GM23338 (cell line): ENCODE measurements at regions not wholly inside any gene's neighbourhood (a gene's known extent, or its start where the extent isn't known, plus 50 kb on each side); places are given as distances from the start of the nearest gene placed in this dataset.

ENCODE experiments used
- ATAC-seq: fragments of 200-7000 bp; cut with Tn5 transposase; 3 replicates; pipeline ENCODE4 v1.9.1; 2020
- DNase-seq: peaks from one replicate; pipeline ENCODE4 v3.0.0-alpha.2; 2015; ENCODE audit warnings: low spot score
- H2AFZ ChIP-seq: fragments of 200-600 bp; sonication (generic); 2 replicates; pipeline ENCODE4 v1.8.0; 2016; ENCODE audit warnings: antibody characterized with exemption, mild to moderate bottlenecking, moderate library complexity
- H3F3A ChIP-seq: fragments of 200-600 bp; sonication (generic); replicated peaks from 2 replicates; pipeline ENCODE4 v1.8.0; 2017; ENCODE audit warnings: antibody characterized with exemption, mixed run types, low read depth
- H3K27ac ChIP-seq: fragments of 200-600 bp; sonication (generic); 2 replicates; pipeline ENCODE4 v1.6.1; 2016; ENCODE audit warnings: low read depth
- H3K27me3 ChIP-seq: fragments of 200-600 bp; sonication (generic); 2 replicates; pipeline ENCODE4 v1.8.0; 2016; ENCODE audit warnings: mild to moderate bottlenecking, mixed run types, moderate library complexity; ENCODE audit not compliant: insufficient read depth
- H3K36me3 ChIP-seq: fragments of 200-600 bp; sonication (generic); 2 replicates; pipeline ENCODE4 v1.8.0; 2016; ENCODE audit warnings: mild to moderate bottlenecking; ENCODE audit not compliant: insufficient read depth
- H3K4me1 ChIP-seq: fragments of 200-600 bp; sonication (generic); 2 replicates; pipeline ENCODE4 v1.8.0; 2016; ENCODE audit warnings: mild to moderate bottlenecking, moderate library complexity; ENCODE audit not compliant: insufficient read depth
- H3K4me2 ChIP-seq: fragments of 200-600 bp; sonication (generic); 2 replicates; pipeline ENCODE4 v1.7.1; 2017; ENCODE audit warnings: mixed run types
- H3K4me3 ChIP-seq: fragments of 200-600 bp; sonication (generic); 2 replicates; pipeline ENCODE4 v1.6.1; 2016; ENCODE audit warnings: mixed run types
- H3K79me2 ChIP-seq: fragments of 200-600 bp; sonication (generic); replicated peaks from 2 replicates; pipeline ENCODE4 v1.8.0; 2017; ENCODE audit warnings: mild to moderate bottlenecking; ENCODE audit not compliant: insufficient read depth
- H3K9me2 ChIP-seq: fragments of 200-600 bp; sonication (generic); 2 replicates; pipeline ENCODE4 v1.8.0; 2017; ENCODE audit not compliant: insufficient read depth
- H4K20me1 ChIP-seq: fragments of 200-600 bp; sonication (generic); replicated peaks from 2 replicates; pipeline ENCODE4 v1.8.0; 2017; ENCODE audit warnings: mild to moderate bottlenecking; ENCODE audit not compliant: insufficient read depth
- H3K27ac Mint-ChIP-seq: 2 replicates; pipeline ENCODE4 v1.8.0; 2020; ENCODE audit warnings: inconsistent platforms, mild to moderate bottlenecking, moderate library complexity, mixed read lengths
- H3K27me3 Mint-ChIP-seq: 3 replicates; pipeline ENCODE4 v1.8.0; 2022; ENCODE audit warnings: low read depth, mild to moderate bottlenecking, moderate library complexity, mixed read lengths, inconsistent platforms; ENCODE audit not compliant: insufficient read depth, poor library complexity
- H3K36me3 Mint-ChIP-seq: 3 replicates; pipeline ENCODE4 v1.8.0; 2021; ENCODE audit warnings: low read depth, mild to moderate bottlenecking, inconsistent platforms, moderate library complexity, mixed read lengths
- H3K4me1 Mint-ChIP-seq: 3 replicates; pipeline ENCODE4 v1.8.0; 2020; ENCODE audit warnings: mild to moderate bottlenecking, inconsistent platforms, mixed read lengths
- H3K4me3 Mint-ChIP-seq: 3 replicates; pipeline ENCODE4 v1.8.0; 2021; ENCODE audit warnings: moderate library complexity, mild to moderate bottlenecking, inconsistent platforms, mixed read lengths
- H3K9me3 Mint-ChIP-seq: 3 replicates; pipeline ENCODE4 v1.8.0; 2020; ENCODE audit warnings: moderate library complexity, mild to moderate bottlenecking, inconsistent platforms, mixed read lengths
- CREB1 ChIP-seq: fragments of 250-450 bp; sonication (Bioruptor Pico); IDR thresholded peaks from 2 replicates; pipeline ENCODE4 v1.5.0; 2020; ENCODE audit warnings: low read depth, mild to moderate bottlenecking, moderate library complexity
- EZH2 ChIP-seq: fragments of 200-600 bp; sonication (generic); IDR thresholded peaks from one replicate; pipeline ENCODE4 v1.8.0; 2017; ENCODE audit warnings: antibody characterized with exemption, mild to moderate bottlenecking, low read depth; ENCODE audit not compliant: unreplicated experiment
- EZH2phosphoT487 ChIP-seq: fragments of 200-600 bp; sonication (generic); IDR thresholded peaks from one replicate; pipeline ENCODE4 v1.8.1; 2018; ENCODE audit warnings: antibody characterized with exemption; ENCODE audit not compliant: unreplicated experiment
- JUNB ChIP-seq: IDR thresholded peaks from one replicate; pipeline ENCODE4 v1.6.1; 2016; ENCODE audit warnings: antibody characterized with exemption; ENCODE audit not compliant: unreplicated experiment
- NANOG ChIP-seq: IDR thresholded peaks from 2 replicates; pipeline ENCODE4 v1.6.1; 2016; ENCODE audit warnings: antibody characterized with exemption, borderline replicate concordance
- POLR2AphosphoS5 ChIP-seq: IDR thresholded peaks from 2 replicates; pipeline ENCODE4 v1.6.1; 2016; ENCODE audit warnings: antibody characterized with exemption, low read depth
- STAT1 ChIP-seq: IDR thresholded peaks from one replicate; pipeline ENCODE4 v1.6.1; 2016; ENCODE audit warnings: antibody characterized with exemption; ENCODE audit not compliant: unreplicated experiment
- ZNF114 ChIP-seq: fragments of 250-450 bp; sonication (Bioruptor Pico); IDR thresholded peaks from 2 replicates; pipeline ENCODE4 v1.5.0; 2020; ENCODE audit warnings: mild to moderate bottlenecking, moderate library complexity
- ZNF331 ChIP-seq: fragments of 250-450 bp; sonication (Bioruptor Pico); IDR thresholded peaks from 2 replicates; pipeline ENCODE4 v1.5.0; 2020; ENCODE audit warnings: low read depth, mild to moderate bottlenecking, moderate library complexity
- TF ChIP-seq, protein P1 (sequence below): IDR thresholded peaks from 2 replicates; pipeline ENCODE4 v1.6.1; 2016; ENCODE audit warnings: antibody characterized with exemption
- TF ChIP-seq, protein P2 (sequence below): IDR thresholded peaks from one replicate; pipeline ENCODE4 v1.6.1; 2018; ENCODE audit warnings: antibody characterized with exemption; ENCODE audit not compliant: unreplicated experiment
- TF ChIP-seq, protein P3 (sequence below): fragments of 250-450 bp; sonication (Bioruptor Pico); IDR thresholded peaks from 2 replicates; pipeline ENCODE4 v1.5.0; 2020; ENCODE audit warnings: mild to moderate bottlenecking, moderate library complexity
- TF ChIP-seq, protein P4 (sequence below), 2 experiments: fragments of 200-600 bp in 1 of 2; sonication (generic) in 1 of 2; conservative IDR thresholded peaks; 2 replicates each; pipeline versions ENCODE4 v1.5.1 to v1.6.1; 2016 to 2017; ENCODE audit warnings: antibody characterized with exemption in 2 of 2, low read depth in 2 of 2, mild to moderate bottlenecking in 2 of 2, moderate library complexity in 1 of 2

DNA sequence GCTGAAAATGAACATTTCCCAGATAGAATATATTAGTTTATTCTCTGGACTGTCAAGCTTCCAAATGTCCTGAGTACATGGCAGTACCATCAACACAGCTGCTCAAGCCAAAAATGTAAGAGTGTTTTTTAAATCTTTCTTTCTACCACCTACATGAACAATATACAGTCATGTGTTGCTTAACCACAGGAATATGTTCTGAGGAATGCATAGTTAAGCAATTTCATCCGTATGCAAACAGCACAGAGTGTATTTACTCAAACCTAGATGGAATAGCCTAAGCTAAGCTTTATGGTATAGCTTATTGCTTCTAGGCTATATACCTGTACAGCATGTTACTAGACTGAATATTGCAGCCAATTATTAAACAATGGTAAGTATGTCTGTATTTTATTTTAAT is 561.9 kb upstream of the ADGRL4 start (continued):
- TF ChIP-seq, protein P1, sequence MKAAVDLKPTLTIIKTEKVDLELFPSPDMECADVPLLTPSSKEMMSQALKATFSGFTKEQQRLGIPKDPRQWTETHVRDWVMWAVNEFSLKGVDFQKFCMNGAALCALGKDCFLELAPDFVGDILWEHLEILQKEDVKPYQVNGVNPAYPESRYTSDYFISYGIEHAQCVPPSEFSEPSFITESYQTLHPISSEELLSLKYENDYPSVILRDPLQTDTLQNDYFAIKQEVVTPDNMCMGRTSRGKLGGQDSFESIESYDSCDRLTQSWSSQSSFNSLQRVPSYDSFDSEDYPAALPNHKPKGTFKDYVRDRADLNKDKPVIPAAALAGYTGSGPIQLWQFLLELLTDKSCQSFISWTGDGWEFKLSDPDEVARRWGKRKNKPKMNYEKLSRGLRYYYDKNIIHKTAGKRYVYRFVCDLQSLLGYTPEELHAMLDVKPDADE = no peak
- TF ChIP-seq ZNF331 (no peak), NANOG (no peak), EZH2phosphoT487 (no peak), POLR2AphosphoS5 (no peak), EZH2 (no peak), CREB1 (CRISPR knock-in tag) (no peak)
- TF ChIP-seq, protein P2, sequence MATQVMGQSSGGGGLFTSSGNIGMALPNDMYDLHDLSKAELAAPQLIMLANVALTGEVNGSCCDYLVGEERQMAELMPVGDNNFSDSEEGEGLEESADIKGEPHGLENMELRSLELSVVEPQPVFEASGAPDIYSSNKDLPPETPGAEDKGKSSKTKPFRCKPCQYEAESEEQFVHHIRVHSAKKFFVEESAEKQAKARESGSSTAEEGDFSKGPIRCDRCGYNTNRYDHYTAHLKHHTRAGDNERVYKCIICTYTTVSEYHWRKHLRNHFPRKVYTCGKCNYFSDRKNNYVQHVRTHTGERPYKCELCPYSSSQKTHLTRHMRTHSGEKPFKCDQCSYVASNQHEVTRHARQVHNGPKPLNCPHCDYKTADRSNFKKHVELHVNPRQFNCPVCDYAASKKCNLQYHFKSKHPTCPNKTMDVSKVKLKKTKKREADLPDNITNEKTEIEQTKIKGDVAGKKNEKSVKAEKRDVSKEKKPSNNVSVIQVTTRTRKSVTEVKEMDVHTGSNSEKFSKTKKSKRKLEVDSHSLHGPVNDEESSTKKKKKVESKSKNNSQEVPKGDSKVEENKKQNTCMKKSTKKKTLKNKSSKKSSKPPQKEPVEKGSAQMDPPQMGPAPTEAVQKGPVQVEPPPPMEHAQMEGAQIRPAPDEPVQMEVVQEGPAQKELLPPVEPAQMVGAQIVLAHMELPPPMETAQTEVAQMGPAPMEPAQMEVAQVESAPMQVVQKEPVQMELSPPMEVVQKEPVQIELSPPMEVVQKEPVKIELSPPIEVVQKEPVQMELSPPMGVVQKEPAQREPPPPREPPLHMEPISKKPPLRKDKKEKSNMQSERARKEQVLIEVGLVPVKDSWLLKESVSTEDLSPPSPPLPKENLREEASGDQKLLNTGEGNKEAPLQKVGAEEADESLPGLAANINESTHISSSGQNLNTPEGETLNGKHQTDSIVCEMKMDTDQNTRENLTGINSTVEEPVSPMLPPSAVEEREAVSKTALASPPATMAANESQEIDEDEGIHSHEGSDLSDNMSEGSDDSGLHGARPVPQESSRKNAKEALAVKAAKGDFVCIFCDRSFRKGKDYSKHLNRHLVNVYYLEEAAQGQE = no peak

DNA sequence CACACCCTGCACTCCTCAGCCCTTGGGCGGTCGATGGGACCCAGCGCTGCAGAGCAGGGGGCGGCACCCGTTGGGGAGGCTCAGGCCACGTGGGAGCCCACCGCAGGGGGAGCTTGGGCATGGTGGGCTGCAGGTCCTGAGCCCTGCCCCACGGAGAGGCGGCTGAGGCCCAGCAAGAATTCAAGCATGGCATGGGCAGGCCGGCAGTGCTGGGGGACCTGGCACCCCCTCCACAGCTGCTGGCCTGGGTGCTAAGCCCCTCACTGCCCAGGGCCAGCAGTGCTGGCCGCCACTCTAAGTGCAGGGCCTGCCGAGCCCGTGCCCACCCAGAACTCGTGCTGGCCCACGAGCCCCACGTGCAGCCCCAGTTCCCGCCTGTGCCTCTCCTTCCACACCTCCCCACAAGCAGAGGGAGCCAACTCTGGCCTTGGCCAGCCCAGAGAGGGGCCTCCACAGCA is 555.0 kb upstream of the ADGRL4 start:
- Histone ChIP-seq H4K20me1 (no peaks in the 10 kb centered on the region), H3K4me3 (no peak overlapping the region), H3F3A (no peaks in the 10 kb centered on the region), H3K36me3 (no peaks in the 10 kb centered on the region), H3K27me3 (no peaks in the 10 kb centered on the region), H3K4me1 (no peaks in the 10 kb centered on the region), H3K4me2 (no peak overlapping the region), H3K9me2 (peaks cover 3% of the 10 kb centered on the region), H3K79me2 (no peaks in the 10 kb centered on the region), H3K27ac (no peak overlapping the region), H2AFZ (no peak overlapping the region)
- H3K4me1 Mint-ChIP-seq = no peaks in the 10 kb centered on the region
- H3K9me3 Mint-ChIP-seq = peaks cover 21% of the 10 kb centered on the region
- ATAC-seq (no peak), DNase-seq (no peak)
- H3K36me3 Mint-ChIP-seq = peaks cover 14% of the 10 kb centered on the region
- H3K4me3 Mint-ChIP-seq = no peak overlapping the region
- no peak overlapping the region for H3K27ac Mint-ChIP-seq
- no peaks in the 10 kb centered on the region for H3K27me3 Mint-ChIP-seq
- TF ChIP-seq, protein P3, sequence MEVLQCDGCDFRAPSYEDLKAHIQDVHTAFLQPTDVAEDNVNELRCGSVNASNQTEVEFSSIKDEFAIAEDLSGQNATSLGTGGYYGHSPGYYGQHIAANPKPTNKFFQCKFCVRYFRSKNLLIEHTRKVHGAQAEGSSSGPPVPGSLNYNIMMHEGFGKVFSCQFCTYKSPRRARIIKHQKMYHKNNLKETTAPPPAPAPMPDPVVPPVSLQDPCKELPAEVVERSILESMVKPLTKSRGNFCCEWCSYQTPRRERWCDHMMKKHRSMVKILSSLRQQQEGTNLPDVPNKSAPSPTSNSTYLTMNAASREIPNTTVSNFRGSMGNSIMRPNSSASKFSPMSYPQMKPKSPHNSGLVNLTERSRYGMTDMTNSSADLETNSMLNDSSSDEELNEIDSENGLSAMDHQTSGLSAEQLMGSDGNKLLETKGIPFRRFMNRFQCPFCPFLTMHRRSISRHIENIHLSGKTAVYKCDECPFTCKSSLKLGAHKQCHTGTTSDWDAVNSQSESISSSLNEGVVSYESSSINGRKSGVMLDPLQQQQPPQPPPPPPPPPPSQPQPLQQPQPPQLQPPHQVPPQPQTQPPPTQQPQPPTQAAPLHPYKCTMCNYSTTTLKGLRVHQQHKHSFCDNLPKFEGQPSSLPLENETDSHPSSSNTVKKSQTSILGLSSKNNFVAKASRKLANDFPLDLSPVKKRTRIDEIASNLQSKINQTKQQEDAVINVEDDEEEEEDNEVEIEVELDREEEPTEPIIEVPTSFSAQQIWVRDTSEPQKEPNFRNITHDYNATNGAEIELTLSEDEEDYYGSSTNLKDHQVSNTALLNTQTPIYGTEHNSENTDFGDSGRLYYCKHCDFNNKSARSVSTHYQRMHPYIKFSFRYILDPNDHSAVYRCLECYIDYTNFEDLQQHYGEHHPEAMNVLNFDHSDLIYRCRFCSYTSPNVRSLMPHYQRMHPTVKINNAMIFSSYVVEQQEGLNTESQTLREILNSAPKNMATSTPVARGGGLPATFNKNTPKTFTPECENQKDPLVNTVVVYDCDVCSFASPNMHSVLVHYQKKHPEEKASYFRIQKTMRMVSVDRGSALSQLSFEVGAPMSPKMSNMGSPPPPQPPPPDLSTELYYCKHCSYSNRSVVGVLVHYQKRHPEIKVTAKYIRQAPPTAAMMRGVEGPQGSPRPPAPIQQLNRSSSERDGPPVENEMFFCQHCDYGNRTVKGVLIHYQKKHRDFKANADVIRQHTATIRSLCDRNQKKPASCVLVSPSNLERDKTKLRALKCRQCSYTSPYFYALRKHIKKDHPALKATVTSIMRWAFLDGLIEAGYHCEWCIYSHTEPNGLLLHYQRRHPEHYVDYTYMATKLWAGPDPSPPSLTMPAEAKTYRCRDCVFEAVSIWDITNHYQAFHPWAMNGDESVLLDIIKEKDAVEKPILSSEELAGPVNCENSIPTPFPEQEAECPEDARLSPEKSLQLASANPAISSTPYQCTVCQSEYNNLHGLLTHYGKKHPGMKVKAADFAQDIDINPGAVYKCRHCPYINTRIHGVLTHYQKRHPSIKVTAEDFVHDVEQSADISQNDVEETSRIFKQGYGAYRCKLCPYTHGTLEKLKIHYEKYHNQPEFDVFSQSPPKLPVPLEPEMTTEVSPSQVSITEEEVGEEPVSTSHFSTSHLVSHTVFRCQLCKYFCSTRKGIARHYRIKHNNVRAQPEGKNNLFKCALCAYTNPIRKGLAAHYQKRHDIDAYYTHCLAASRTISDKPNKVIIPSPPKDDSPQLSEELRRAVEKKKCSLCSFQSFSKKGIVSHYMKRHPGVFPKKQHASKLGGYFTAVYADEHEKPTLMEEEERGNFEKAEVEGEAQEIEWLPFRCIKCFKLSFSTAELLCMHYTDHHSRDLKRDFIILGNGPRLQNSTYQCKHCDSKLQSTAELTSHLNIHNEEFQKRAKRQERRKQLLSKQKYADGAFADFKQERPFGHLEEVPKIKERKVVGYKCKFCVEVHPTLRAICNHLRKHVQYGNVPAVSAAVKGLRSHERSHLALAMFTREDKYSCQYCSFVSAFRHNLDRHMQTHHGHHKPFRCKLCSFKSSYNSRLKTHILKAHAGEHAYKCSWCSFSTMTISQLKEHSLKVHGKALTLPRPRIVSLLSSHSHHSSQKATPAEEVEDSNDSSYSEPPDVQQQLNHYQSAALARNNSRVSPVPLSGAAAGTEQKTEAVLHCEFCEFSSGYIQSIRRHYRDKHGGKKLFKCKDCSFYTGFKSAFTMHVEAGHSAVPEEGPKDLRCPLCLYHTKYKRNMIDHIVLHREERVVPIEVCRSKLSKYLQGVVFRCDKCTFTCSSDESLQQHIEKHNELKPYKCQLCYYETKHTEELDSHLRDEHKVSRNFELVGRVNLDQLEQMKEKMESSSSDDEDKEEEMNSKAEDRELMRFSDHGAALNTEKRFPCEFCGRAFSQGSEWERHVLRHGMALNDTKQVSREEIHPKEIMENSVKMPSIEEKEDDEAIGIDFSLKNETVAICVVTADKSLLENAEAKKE (CRISPR knock-in tag) = no peak
- TF ChIP-seq ZNF331 (no peak), EZH2 (no peak), JUNB (no peak), STAT1 (no peak), CREB1 (CRISPR knock-in tag) (no peak), ZNF114 (CRISPR knock-in tag) (no peak)
- TF ChIP-seq, protein P4, sequence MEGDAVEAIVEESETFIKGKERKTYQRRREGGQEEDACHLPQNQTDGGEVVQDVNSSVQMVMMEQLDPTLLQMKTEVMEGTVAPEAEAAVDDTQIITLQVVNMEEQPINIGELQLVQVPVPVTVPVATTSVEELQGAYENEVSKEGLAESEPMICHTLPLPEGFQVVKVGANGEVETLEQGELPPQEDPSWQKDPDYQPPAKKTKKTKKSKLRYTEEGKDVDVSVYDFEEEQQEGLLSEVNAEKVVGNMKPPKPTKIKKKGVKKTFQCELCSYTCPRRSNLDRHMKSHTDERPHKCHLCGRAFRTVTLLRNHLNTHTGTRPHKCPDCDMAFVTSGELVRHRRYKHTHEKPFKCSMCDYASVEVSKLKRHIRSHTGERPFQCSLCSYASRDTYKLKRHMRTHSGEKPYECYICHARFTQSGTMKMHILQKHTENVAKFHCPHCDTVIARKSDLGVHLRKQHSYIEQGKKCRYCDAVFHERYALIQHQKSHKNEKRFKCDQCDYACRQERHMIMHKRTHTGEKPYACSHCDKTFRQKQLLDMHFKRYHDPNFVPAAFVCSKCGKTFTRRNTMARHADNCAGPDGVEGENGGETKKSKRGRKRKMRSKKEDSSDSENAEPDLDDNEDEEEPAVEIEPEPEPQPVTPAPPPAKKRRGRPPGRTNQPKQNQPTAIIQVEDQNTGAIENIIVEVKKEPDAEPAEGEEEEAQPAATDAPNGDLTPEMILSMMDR (conservative IDR thresholded peaks at IDR 0.05; ENCODE audit: low read depth in 2 of 2) = no peak
